NT2/D1 (cell line): ENCODE measurements at regions not wholly inside any gene's neighbourhood (a gene's known extent, or its start where the extent isn't known, plus 50 kb on each side); places are given as distances from the start of the nearest gene placed in this dataset.

Experiments used
- SUZ12 ChIP-seq: IDR thresholded peaks from 2 replicates; pipeline ENCODE4 v1.6.1; 2011; ENCODE audit not compliant: insufficient read length, insufficient read depth; ENCODE audit errors: extremely low read depth
- YY1 ChIP-seq: IDR thresholded peaks from 2 replicates; pipeline ENCODE4 v1.6.1; 2011; ENCODE audit not compliant: insufficient read length, insufficient read depth
- ZNF274 ChIP-seq: IDR thresholded peaks from 2 replicates; pipeline ENCODE4 v1.6.1; 2011; ENCODE audit warnings: mild to moderate bottlenecking, low read depth, low read length

DNA sequence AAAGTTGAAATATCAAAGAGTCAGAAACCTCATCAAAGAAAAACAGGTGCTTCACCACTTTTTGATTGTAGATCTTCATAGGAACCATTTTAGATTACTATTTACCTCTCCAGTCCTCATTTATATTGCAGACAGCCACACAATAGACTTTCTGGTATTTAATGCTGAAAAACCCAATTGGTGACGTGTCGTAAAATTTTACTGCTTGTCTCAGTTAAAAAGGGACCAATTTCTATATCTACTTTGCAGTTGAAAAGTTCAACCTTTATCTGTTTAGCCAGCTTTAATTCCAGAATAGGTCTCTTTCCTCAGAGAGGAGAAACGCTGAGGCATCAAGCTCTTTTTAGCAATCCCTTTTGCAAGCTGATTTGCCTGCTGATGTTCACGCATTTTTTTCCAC, 1722.4 kb downstream of the PLA2G4A start:
- TF ChIP-seq YY1: no peak
- no peak for TF ChIP-seq SUZ12
- TF ChIP-seq ZNF274: no peak
